NCI-H2196 treated with DMSO at 0.1 percent for 48 hours (cell line): ENCODE measurements at regions not wholly inside any gene's neighbourhood (a gene's known extent, or its start where the extent isn't known, plus 50 kb on each side); places are given as distances from the start of the nearest gene placed in this dataset.

ENCODE experiments used
- DNase-seq: peaks from one replicate; lab custom pipeline; 2025; ENCODE audit not compliant: unreplicated experiment; lab: John Stamatoyannopoulos, UW

- DNase-seq: no peak
Measured at GRCh38 chr12:103093499-103094106, 136.1 kb downstream of the ASCL1 start.

GRCh38 chr12:103097496-103097895, 140.0 kb downstream of the ASCL1 start:
- no peak for DNase-seq

- no peak for DNase-seq
Measured at GRCh38 chr12:103100257-103100831, 142.9 kb downstream of the ASCL1 start.

GRCh38 chr12:103102225-103102744, 144.8 kb downstream of the ASCL1 start:
- no peak for DNase-seq

- DNase-seq: no peak
Measured at GRCh38 chr12:103105971-103106597, 148.6 kb downstream of the ASCL1 start.

- no peak for DNase-seq
Measured at GRCh38 chr12:103109861-103110260, 152.4 kb downstream of the ASCL1 start.

- no peak for DNase-seq
Measured at GRCh38 chr12:103114296-103115055, 157.0 kb downstream of the ASCL1 start.

GRCh38 chr12:103128862-103129501, 171.5 kb downstream of the ASCL1 start:
- no peak for DNase-seq

GRCh38 chr12:103130564-103130963, 173.1 kb downstream of the ASCL1 start:
- DNase-seq: no peak

- no peak for DNase-seq
Measured at GRCh38 chr12:103138538-103138937, 181.1 kb downstream of the ASCL1 start.

- DNase-seq: no peak
Measured at GRCh38 chr12:103139876-103140275, 182.4 kb downstream of the ASCL1 start.

GRCh38 chr12:103140286-103140685, 182.8 kb downstream of the ASCL1 start:
- no peak for DNase-seq

- no peak for DNase-seq
Measured at GRCh38 chr12:103144278-103144677, 186.8 kb downstream of the ASCL1 start.

- no peak for DNase-seq
Measured at GRCh38 chr12:103160622-103161021, 203.1 kb downstream of the ASCL1 start.

GRCh38 chr12:103161582-103162362, 204.3 kb downstream of the ASCL1 start:
- no peak for DNase-seq

GRCh38 chr12:103166949-103167348, 209.5 kb downstream of the ASCL1 start:
- no peak for DNase-seq

- DNase-seq: no peak
Measured at GRCh38 chr12:103172447-103173112, 215.1 kb downstream of the ASCL1 start.

GRCh38 chr12:103175625-103176024, 218.2 kb downstream of the ASCL1 start:
- DNase-seq: no peak

- no peak for DNase-seq
Measured at GRCh38 chr12:103177639-103178255, 220.3 kb downstream of the ASCL1 start.
